Testis (tissue), 2 donors: ENCODE measurements at regions not wholly inside any gene's neighbourhood (a gene's known extent, or its start where the extent isn't known, plus 50 kb on each side); places are given as distances from the start of the nearest gene placed in this dataset.

ENCODE experiments used
- CTCF ChIP-seq, 3 experiments: fragments of 450-650 bp in 2 of 3; fragments of 200-600 bp in 1 of 3; sonication (generic) in 1 of 3; IDR thresholded peaks; one replicate each; pipeline ENCODE4 v1.5.1; 2016 to 2019; ENCODE audit warnings: antibody characterized with exemption in 3 of 3, mild to moderate bottlenecking in 2 of 3, moderate library complexity in 1 of 3
- POLR2A ChIP-seq: fragments of 450-650 bp; IDR thresholded peaks from one replicate; pipeline ENCODE4 v1.6.1; 2017; ENCODE audit warnings: antibody characterized with exemption, mild to moderate bottlenecking, moderate library complexity

GRCh38 chr2:106334802-106335201, 133.4 kb downstream of the RGPD3 start:
- TF ChIP-seq CTCF (IDR thresholded peaks at IDR 0.05) (no peak), POLR2A (no peak)
